ENCODE measurements at regions not wholly inside any gene's neighbourhood (a gene's known extent, or its start where the extent isn't known, plus 50 kb on each side); places are given as distances from the start of the nearest gene placed in this dataset.

DNA sequence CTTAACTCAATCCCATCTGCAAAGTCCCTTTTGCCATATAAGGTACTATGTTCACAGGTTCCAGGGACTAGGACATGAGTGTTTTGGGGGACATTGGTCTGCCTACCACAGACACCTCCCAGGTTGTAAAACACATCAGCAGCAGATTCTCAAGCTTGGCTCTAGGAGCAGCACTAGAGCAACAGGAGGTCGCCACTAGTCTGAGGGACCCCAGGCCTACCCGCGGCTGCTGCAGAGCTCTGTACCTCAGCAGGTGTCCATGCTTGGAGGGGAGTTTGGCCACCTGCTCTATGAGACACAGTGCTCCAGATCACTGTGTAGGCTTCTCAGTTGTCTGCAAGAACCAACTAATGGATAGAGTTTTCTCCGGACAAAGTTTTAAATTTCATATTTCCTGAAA lies 262.2 kb upstream of the ARRDC3 start:
- TF ChIP-seq, protein P1, sequence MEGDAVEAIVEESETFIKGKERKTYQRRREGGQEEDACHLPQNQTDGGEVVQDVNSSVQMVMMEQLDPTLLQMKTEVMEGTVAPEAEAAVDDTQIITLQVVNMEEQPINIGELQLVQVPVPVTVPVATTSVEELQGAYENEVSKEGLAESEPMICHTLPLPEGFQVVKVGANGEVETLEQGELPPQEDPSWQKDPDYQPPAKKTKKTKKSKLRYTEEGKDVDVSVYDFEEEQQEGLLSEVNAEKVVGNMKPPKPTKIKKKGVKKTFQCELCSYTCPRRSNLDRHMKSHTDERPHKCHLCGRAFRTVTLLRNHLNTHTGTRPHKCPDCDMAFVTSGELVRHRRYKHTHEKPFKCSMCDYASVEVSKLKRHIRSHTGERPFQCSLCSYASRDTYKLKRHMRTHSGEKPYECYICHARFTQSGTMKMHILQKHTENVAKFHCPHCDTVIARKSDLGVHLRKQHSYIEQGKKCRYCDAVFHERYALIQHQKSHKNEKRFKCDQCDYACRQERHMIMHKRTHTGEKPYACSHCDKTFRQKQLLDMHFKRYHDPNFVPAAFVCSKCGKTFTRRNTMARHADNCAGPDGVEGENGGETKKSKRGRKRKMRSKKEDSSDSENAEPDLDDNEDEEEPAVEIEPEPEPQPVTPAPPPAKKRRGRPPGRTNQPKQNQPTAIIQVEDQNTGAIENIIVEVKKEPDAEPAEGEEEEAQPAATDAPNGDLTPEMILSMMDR (IDR thresholded peaks at IDR 0.05): no peak
- Histone ChIP-seq H3K4me1 (no peaks in the 10 kb centered on the region), H3K9me3 (no peaks in the 10 kb centered on the region), H3K27ac (no peak overlapping the region), H3K27me3 (no peaks in the 10 kb centered on the region), H3K36me3 (no peaks in the 10 kb centered on the region), H3K4me3 (no peak overlapping the region)
- no peak for DNase-seq
- intact Hi-C loops (cut with DNase I; ENCODE audit: low total_unique reads): no loop called here

DNA sequence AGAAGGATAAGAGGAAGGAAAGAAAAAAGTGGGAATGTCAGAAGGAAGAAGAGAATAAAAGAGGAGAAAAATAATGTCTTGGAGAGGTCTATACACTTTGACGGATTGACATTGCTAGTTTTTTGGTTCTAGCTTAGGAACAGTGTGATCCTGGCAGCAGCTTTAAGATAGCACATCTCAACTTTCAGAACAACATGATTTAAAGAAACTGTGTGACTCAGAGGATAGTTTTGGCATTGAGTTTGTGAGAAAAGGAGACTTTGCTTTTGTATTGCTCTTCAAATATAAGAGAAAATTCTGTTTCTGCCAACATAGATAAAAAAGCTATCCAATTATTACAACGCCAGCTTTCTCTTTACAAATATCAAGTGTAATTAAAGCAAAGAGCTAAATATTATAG lies 260.7 kb upstream of the ARRDC3 start:
- no peak for DNase-seq
- intact Hi-C loops (cut with DNase I; ENCODE audit: low total_unique reads): no loop called here

DNA sequence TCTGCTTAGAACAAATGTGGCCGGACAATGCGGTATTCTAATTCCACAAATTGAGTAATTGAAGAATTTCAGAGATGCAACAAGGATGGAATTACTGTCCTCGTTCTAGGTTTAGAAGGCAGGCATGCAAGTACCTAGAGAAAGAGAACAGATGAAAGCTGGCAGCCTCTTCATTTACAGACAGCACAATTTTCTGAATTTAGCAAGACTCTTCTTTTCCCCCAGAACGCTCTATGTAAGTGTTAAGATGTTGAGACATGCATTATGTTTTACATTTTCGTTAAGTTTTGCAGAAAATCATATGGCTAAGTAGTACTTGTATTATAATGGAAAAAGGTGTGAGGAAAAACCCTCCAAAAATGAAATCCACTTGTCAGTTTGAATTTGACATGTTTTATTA lies 259.5 kb upstream of the ARRDC3 start:
- no peak for DNase-seq
- TF ChIP-seq, protein P1 (IDR thresholded peaks at IDR 0.05): no peak
- Histone ChIP-seq H3K36me3 (no peaks in the 10 kb centered on the region), H3K4me3 (no peak overlapping the region), H3K4me1 (no peaks in the 10 kb centered on the region), H3K27me3 (no peaks in the 10 kb centered on the region), H3K9me3 (no peaks in the 10 kb centered on the region), H3K27ac (no peak overlapping the region)
- intact Hi-C loops (cut with DNase I; ENCODE audit: low total_unique reads): no loop called here

More for the DNA sequence above, 260.7 kb upstream of the ARRDC3 start:
- Histone ChIP-seq H3K27me3 (no peaks in the 10 kb centered on the region), H3K9me3 (no peaks in the 10 kb centered on the region), H3K4me3 (no peak overlapping the region), H3K27ac (no peak overlapping the region), H3K4me1 (no peaks in the 10 kb centered on the region), H3K36me3 (no peaks in the 10 kb centered on the region)
- TF ChIP-seq, protein P1 (IDR thresholded peaks at IDR 0.05): no peak

DNA sequence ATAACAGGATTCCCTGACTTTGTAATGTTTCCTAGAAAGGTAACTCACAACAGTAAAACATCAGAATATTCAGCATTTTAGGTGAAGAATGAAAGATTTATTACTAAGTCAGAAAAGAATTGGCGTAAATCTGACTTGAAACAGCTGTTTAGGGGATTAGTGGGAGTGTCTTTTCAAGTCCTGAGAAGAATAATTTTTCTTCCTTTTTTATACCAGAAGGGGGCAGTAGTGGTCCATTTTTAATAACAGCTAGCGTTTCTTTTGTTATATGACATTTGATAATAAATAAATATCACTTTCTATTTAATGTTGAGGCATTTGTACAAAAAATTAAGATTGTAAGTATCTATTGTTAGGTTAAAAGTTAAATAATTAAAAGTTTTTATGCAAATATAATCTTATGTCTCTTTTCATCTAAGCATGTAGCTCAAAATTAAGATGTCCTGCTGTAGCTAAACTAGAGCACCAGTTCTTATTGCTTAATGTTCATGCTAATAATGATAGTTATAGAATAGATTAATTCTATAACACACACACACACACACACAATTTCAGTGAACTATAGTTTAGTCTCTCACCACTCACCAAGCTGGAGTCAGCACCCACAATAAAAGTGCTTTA lies 258.7 kb upstream of the ARRDC3 start:
- H3K4me3 ChIP-seq: no peak overlapping the region
- H3K36me3 ChIP-seq: no peaks in the 10 kb centered on the region
- intact Hi-C loops (cut with DNase I; ENCODE audit: low total_unique reads): no loop called here
- TF ChIP-seq, protein P1 (IDR thresholded peaks at IDR 0.05): peak; percentile 38 to 40
- H3K4me1 ChIP-seq: no peaks in the 10 kb centered on the region
- DNase-seq: no peak
- no peaks in the 10 kb centered on the region for H3K27me3 ChIP-seq
- H3K9me3 ChIP-seq: no peaks in the 10 kb centered on the region
- no peak overlapping the region for H3K27ac ChIP-seq

DNA sequence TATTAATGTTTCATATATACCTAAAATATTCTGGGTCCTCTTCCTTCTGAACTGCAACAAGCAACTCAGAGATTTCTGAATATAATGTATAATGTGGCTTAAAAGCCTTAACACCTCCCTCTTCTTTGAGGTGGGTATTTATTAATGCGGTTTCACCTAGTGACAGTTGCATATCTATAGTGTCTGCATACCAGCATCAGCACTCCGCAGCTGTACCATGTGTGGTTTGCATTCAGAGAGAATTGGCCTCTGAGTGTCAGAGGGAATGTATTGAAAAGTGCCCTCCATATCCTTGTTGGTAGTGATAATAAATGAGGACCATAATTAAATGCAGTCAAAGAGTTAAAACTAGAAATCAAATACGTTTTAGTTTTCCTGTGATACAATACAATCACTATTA lies 256.6 kb upstream of the ARRDC3 start:
- intact Hi-C loops (cut with DNase I; ENCODE audit: low total_unique reads): no loop called here

More for the DNA sequence above, 256.6 kb upstream of the ARRDC3 start:
- TF ChIP-seq, protein P1 (IDR thresholded peaks at IDR 0.05): no peak
- no peaks in the 10 kb centered on the region for H3K27me3 ChIP-seq
- H3K36me3 ChIP-seq: no peaks in the 10 kb centered on the region
- no peaks in the 10 kb centered on the region for H3K4me1 ChIP-seq
- H3K27ac ChIP-seq: no peak overlapping the region
- no peak for DNase-seq
- H3K4me3 ChIP-seq: no peak overlapping the region
- H3K9me3 ChIP-seq: no peaks in the 10 kb centered on the region

All from tibial artery (tissue), 4 donors.